ENCODE measurements at regions not wholly inside any gene's neighbourhood (a gene's known extent, or its start where the extent isn't known, plus 50 kb on each side); places are given as distances from the start of the nearest gene placed in this dataset.

- Histone ChIP-seq H3K27me3 (no peaks in the 10 kb centered on the region), H3K4me3 (ENCODE audit: low read depth, low read length) (no peak overlapping the region), H3K9me3 (no peaks in the 10 kb centered on the region), H3K36me3 (no peaks in the 10 kb centered on the region), H3K4me1 (no peaks in the 10 kb centered on the region)
- no peak for DNase-seq
- TF ChIP-seq CTCF (IDR thresholded peaks at IDR 0.05; ENCODE audit: low read depth, low read length): no peak
Observed at GRCh38 chr15:94929282-94929681, 697.9 kb downstream of the MCTP2 start.

DNA sequence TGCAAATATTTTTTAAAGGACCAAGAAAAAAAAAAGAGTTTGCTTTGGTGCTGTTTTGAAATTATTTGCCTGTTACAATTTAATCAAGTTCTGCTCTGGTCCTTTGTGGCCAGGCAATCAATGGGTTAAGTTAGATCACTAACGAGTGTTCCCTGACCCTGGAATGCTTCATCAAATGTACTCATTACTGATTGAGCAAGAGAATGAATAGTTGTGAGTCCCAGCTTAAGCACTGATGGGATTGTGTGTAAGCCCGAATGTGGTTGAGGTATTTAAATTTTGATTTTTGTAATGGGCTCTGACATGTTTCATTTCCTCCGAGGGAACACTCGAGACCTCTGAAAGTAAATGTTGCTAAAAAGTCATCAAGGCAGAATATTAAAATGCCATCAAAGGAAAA lies 699.1 kb downstream of the MCTP2 start:
- no peaks in the 10 kb centered on the region for H3K27me3 ChIP-seq
- no peak for DNase-seq
- H3K36me3 ChIP-seq: no peaks in the 10 kb centered on the region
- no peak overlapping the region for H3K4me3 ChIP-seq (ENCODE audit: low read depth, low read length)
- no peaks in the 10 kb centered on the region for H3K9me3 ChIP-seq
- no peaks in the 10 kb centered on the region for H3K4me1 ChIP-seq
- no peak for TF ChIP-seq CTCF (IDR thresholded peaks at IDR 0.05; ENCODE audit: low read depth, low read length)

GRCh38 chr15:94930960-94931359 lies 699.6 kb downstream of the MCTP2 start:
- Histone ChIP-seq H3K4me3 (ENCODE audit: low read depth, low read length) (no peak overlapping the region), H3K27me3 (no peaks in the 10 kb centered on the region), H3K36me3 (no peaks in the 10 kb centered on the region), H3K4me1 (no peaks in the 10 kb centered on the region), H3K9me3 (no peaks in the 10 kb centered on the region)
- DNase-seq: no peak
- TF ChIP-seq CTCF (IDR thresholded peaks at IDR 0.05; ENCODE audit: low read depth, low read length): no peak

DNA sequence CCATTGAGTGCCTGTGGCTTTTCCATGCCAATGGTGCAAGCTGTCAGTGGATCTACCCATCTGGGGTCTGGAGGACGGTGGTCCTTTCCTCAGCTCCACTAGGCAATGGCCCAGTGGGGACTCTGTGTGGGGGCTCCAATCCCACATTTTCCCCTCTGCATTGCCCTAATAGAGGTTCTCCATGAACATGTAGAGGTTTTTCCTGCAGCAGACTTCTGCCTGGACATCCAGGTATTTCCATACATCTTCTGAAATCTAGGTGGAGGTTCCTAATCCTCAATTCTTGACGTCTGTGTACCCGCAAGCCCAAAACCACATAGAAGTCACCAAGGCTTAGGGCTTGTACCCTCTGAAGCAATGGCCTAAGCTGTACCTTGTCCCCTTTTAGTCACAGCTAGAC lies 703.1 kb downstream of the MCTP2 start:
- no peak overlapping the region for H3K4me3 ChIP-seq (ENCODE audit: low read depth, low read length)
- H3K9me3 ChIP-seq: no peaks in the 10 kb centered on the region
- DNase-seq: no peak
- H3K36me3 ChIP-seq: no peaks in the 10 kb centered on the region
- TF ChIP-seq CTCF (IDR thresholded peaks at IDR 0.05; ENCODE audit: low read depth, low read length): no peak
- H3K4me1 ChIP-seq: no peaks in the 10 kb centered on the region
- no peaks in the 10 kb centered on the region for H3K27me3 ChIP-seq

DNA sequence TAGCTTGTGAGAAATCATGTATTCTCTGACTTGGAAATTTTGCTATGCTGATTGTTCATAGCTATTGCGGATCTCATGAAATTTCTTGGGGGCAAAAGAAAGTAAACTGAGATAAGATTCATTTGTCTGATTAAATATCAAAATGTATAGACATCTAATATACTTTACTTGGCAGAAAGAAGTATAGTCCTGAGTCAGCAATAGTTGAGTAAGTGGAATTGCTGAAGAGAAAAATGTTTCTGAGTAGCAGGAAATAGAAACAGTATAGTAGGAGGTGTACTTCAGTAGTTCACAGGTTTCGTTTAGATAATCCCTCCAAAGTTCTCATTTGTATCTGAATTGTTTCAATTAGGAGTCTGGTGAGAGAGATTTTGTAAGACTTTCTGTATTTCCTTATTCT lies 705.9 kb downstream of the MCTP2 start:
- Histone ChIP-seq H3K4me3 (ENCODE audit: low read depth, low read length) (no peak overlapping the region), H3K4me1 (no peaks in the 10 kb centered on the region), H3K36me3 (no peaks in the 10 kb centered on the region), H3K9me3 (no peaks in the 10 kb centered on the region), H3K27me3 (no peaks in the 10 kb centered on the region)
- no peak for DNase-seq
- no peak for TF ChIP-seq CTCF (IDR thresholded peaks at IDR 0.05; ENCODE audit: low read depth, low read length)

DNA sequence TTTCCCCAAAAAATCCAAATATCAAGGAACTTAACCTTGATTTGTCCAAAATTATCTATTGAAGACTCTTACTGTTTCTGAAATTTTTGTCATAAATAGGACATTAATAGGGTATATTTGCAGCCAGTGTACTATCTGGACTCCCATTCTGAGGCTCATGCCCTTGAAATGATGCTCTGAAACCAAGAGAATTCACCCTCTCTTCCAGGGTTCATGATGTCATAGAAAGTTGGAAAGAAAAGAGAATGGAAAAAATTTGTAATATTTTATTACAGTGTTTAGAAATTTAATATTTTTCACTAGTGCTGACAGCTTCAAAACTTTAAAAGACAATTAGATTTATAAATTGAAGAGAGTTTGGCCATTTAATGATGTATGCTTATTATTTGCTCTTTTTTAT lies 712.5 kb downstream of the MCTP2 start:
- H3K4me1 ChIP-seq: no peaks in the 10 kb centered on the region
- no peaks in the 10 kb centered on the region for H3K36me3 ChIP-seq
- H3K9me3 ChIP-seq: no peaks in the 10 kb centered on the region
- H3K4me3 ChIP-seq (ENCODE audit: low read depth, low read length): no peak overlapping the region
- H3K27me3 ChIP-seq: no peaks in the 10 kb centered on the region
- no peak for TF ChIP-seq CTCF (IDR thresholded peaks at IDR 0.05; ENCODE audit: low read depth, low read length)
- DNase-seq: no peak
